GM10248 (cell line): ENCODE measurements at regions not wholly inside any gene's neighbourhood (a gene's known extent, or its start where the extent isn't known, plus 50 kb on each side); places are given as distances from the start of the nearest gene placed in this dataset.

Source experiments
- CTCF ChIA-PET: fragments of 300-600 bp; sonication (Branson Sonifier 250); formaldehyde crosslinking; extraction: SDS; loops from one replicate; lab custom pipeline; 2021; ENCODE audit warnings: antibody characterized with exemption; lab: Yijun Ruan, JAX
- POLR2A ChIA-PET: fragments of 350-650 bp; sonication (Branson Sonifier 250); formaldehyde crosslinking; extraction: SDS; loops from one replicate; lab custom pipeline; 2020; ENCODE audit warnings: antibody characterized with exemption; lab: Yijun Ruan, JAX
- DNase-seq: peaks from one replicate; pipeline ENCODE4 v3.0.0; 2012; ENCODE audit errors: extremely low spot score
- CTCF ChIP-seq: IDR thresholded peaks from 2 replicates; pipeline ENCODE4 v1.5.1; 2012; ENCODE audit warnings: mild to moderate bottlenecking, low read depth; ENCODE audit errors: extremely low read depth, missing control alignments, control extremely low read depth

DNA sequence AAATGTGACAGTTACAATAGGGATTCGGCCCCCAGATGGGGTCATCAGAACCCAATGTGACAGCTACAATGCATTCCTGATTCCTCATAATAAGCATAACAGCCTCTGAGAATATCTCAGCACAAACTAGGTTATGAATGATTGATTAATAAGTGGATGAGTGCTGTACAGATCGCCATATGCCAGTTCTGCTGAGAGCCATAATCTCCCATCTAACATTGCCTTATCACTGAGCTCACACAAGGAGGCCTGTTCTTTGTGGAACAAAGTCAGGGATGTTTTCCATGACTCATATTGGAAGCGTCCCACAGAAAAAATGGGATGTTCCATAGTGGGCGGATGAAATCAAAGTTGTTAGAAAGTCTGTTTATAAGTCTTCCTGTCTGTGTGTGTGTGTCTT, 89.6 kb downstream of the KIF4B start:
- DNase-seq: no peak
- TF ChIP-seq CTCF: no peak
- ChIA-PET POLR2A (no interaction called here), CTCF (no interaction called here)

GRCh38 chr5:155104441-155104840, 90.9 kb downstream of the KIF4B start:
- ChIA-PET CTCF (interaction anchor here (0.8 kb wide), 1 partner anchor 13 kb away, joined by 3 read pairs; no protein-coding TSS in a partner anchor), POLR2A (no interaction called here)
- TF ChIP-seq CTCF: no peak
- DNase-seq: no peak

GRCh38 chr5:155106221-155106620, 92.7 kb downstream of the KIF4B start:
- ChIA-PET CTCF (no interaction called here), POLR2A (no interaction called here)
- TF ChIP-seq CTCF: no peak
- DNase-seq: no peak

GRCh38 chr5:155113888-155114287, 100.3 kb downstream of the KIF4B start:
- ChIA-PET POLR2A (no interaction called here), CTCF (interaction anchor here (2.0 kb wide), 1 partner anchor 22 kb away, joined by 4 read pairs; no protein-coding TSS in a partner anchor)
- TF ChIP-seq CTCF: no peak
- DNase-seq: no peak

GRCh38 chr5:155114655-155115054, 101.1 kb downstream of the KIF4B start:
- POLR2A ChIA-PET: no interaction called here
- no peak for TF ChIP-seq CTCF
- CTCF ChIA-PET: interaction anchor here (1.1 to 1.3 kb wide), 2 partner anchors 24 to 41 kb away, joined by 3 read pairs; no protein-coding TSS in a partner anchor
- DNase-seq: no peak

GRCh38 chr5:155116456-155117251, 103.1 kb downstream of the KIF4B start:
- DNase-seq: no peak
- ChIA-PET POLR2A (no interaction called here), CTCF (interaction anchor here (1.4 kb wide), 1 partner anchor 9 kb away, joined by 3 read pairs; no protein-coding TSS in a partner anchor)
- no peak for TF ChIP-seq CTCF
